Activated B cell treated with CpG ODN at 0.5 μM for 24 hours (primary cell): ENCODE measurements at regions not wholly inside any gene's neighbourhood (a gene's known extent, or its start where the extent isn't known, plus 50 kb on each side); places are given as distances from the start of the nearest gene placed in this dataset.

Experiments used
- ATAC-seq: fragments of 200-7000 bp; cut with Tn5 transposase; one replicate; pipeline ENCODE4 v1.10.0; 2021; ENCODE audit warnings: low read depth, mild to moderate bottlenecking, moderate library complexity
- CTCF ChIA-PET: fragments of 350-600 bp; sonication (Branson Sonifier 250); formaldehyde crosslinking; loops from one replicate; lab custom pipeline; 2021; ENCODE audit warnings: antibody characterized with exemption; lab: Charles Lee
- POLR2A ChIA-PET: fragments of 350-600 bp; sonication (Branson Sonifier 250); formaldehyde crosslinking; loops from one replicate; lab custom pipeline; 2021; ENCODE audit warnings: antibody characterized with exemption; lab: Charles Lee
- DNase-seq: peaks from one replicate; pipeline ENCODE4 v3.0.0; 2022
- H3K27ac Mint-ChIP-seq: one replicate; pipeline ENCODE4 v1.8.0; 2020; ENCODE audit warnings: mixed read lengths
- H3K27me3 Mint-ChIP-seq: one replicate; pipeline ENCODE4 v1.8.0; 2021; ENCODE audit warnings: mixed read lengths
- H3K36me3 Mint-ChIP-seq: one replicate; pipeline ENCODE4 v1.8.0; 2021; ENCODE audit warnings: low read depth, mixed read lengths
- H3K4me1 Mint-ChIP-seq: one replicate; pipeline ENCODE4 v1.8.0; 2021; ENCODE audit warnings: mixed read lengths
- H3K4me3 Mint-ChIP-seq: one replicate; pipeline ENCODE4 v1.8.0; 2020; ENCODE audit warnings: mild to moderate bottlenecking, mixed read lengths
- H3K9me3 Mint-ChIP-seq: one replicate; pipeline ENCODE4 v1.8.0; 2020; ENCODE audit warnings: mixed read lengths
- intact Hi-C: fragments of 100-400 bp; cut with micrococcal nuclease; formaldehyde crosslinking; loops from one replicate; pipeline ENCODE4 v1.15.1; 2024
- TF ChIP-seq, protein P1 (sequence below): fragments of 200-600 bp; IDR thresholded peaks from one replicate; pipeline ENCODE4 v1.8.0; 2022; ENCODE audit warnings: antibody characterized with exemption, mild to moderate bottlenecking

DNA sequence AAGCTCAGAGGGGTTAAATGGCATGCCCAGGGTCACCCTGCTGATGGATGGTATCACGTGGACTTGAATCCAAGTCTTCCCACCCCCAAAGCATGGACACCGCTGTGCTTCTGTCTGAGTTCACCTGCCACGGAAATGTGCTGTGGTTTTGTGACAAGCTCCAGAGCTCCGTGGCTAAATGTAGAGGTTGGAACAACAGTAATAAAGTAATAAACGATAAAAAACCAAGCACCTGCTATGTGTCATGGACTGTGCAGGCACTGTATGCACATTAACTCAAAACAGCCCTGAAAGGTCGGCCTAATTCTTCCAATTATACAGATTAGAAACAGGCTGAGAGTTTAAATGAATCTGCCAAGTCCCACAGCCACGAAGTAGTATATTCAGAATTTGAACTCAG is 182.1 kb upstream of the NAV2 start:
- H3K4me3 Mint-ChIP-seq = no peak overlapping the region
- POLR2A ChIA-PET = no interaction called here
- DNase-seq (no peak), ATAC-seq (no peak)
- H3K27me3 Mint-ChIP-seq = peaks cover 6% of the 10 kb centered on the region
- CTCF ChIA-PET = no interaction called here
- TF ChIP-seq, protein P1, sequence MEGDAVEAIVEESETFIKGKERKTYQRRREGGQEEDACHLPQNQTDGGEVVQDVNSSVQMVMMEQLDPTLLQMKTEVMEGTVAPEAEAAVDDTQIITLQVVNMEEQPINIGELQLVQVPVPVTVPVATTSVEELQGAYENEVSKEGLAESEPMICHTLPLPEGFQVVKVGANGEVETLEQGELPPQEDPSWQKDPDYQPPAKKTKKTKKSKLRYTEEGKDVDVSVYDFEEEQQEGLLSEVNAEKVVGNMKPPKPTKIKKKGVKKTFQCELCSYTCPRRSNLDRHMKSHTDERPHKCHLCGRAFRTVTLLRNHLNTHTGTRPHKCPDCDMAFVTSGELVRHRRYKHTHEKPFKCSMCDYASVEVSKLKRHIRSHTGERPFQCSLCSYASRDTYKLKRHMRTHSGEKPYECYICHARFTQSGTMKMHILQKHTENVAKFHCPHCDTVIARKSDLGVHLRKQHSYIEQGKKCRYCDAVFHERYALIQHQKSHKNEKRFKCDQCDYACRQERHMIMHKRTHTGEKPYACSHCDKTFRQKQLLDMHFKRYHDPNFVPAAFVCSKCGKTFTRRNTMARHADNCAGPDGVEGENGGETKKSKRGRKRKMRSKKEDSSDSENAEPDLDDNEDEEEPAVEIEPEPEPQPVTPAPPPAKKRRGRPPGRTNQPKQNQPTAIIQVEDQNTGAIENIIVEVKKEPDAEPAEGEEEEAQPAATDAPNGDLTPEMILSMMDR = no peak
- H3K36me3 Mint-ChIP-seq = no peaks in the 10 kb centered on the region
- H3K27ac Mint-ChIP-seq = no peak overlapping the region
- intact Hi-C loops = no loop called here
- no peaks in the 10 kb centered on the region for H3K4me1 Mint-ChIP-seq
- H3K9me3 Mint-ChIP-seq = no peaks in the 10 kb centered on the region

DNA sequence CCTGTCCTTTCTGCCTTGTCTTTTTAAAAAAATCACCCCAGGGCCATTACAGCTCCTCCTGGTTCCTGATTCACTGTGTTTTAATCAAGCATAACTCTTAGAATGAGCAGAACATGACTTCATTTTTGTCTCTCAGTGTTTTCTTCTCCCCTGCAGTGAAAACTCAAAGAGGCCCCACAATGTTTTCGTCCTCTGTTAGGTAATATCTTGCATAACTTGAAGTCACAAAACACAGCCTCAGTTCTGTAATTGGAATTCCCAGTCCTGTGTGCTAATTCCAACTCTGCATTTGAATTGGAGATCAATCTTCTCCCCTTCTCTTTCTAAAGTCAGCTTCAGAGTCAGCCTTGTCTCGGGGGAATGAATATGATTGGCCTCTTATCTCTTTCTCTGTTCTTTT is 186.5 kb upstream of the NAV2 start:
- no peak for DNase-seq
- CTCF ChIA-PET = no interaction called here

DNA sequence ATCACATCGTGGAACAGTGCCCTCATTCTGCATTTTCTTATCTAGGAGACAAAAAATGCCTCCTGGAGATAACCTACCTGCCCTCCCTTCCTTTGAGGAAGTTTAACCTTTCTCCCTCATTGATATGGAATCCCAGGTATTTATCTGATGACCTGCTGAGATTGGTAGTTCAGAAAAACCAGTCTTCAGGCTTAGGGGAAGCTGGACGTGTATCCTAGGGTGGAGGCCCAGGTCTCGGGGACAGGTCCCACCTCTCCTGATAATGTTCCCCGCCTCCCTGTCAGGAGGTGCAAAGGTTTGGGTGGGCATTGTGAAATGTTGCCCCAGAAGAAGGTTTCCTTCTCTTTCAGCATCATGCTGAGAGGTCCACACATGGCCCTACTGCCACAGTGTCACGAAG is 186.9 kb upstream of the NAV2 start:
- no peak for ATAC-seq
- DNase-seq = no peak
- intact Hi-C loops = no loop called here
- H3K4me3 Mint-ChIP-seq = no peak overlapping the region
- POLR2A ChIA-PET = interaction anchor here (0.7 kb wide), 1 partner anchor 252 kb away, joined by 3 read pairs; no protein-coding TSS in a partner anchor
- H3K27ac Mint-ChIP-seq = no peak overlapping the region
- TF ChIP-seq, protein P1 = no peak
- CTCF ChIA-PET = no interaction called here
- peaks cover 6% of the 10 kb centered on the region for H3K27me3 Mint-ChIP-seq
- H3K36me3 Mint-ChIP-seq = no peaks in the 10 kb centered on the region
- no peaks in the 10 kb centered on the region for H3K4me1 Mint-ChIP-seq
- no peaks in the 10 kb centered on the region for H3K9me3 Mint-ChIP-seq

More for the DNA sequence above, 186.5 kb upstream of the NAV2 start:
- no peaks in the 10 kb centered on the region for H3K4me1 Mint-ChIP-seq
- POLR2A ChIA-PET = interaction anchor here (0.7 kb wide), 1 partner anchor 252 kb away, joined by 3 read pairs; no protein-coding TSS in a partner anchor
- H3K9me3 Mint-ChIP-seq = no peaks in the 10 kb centered on the region
- intact Hi-C loops = no loop called here
- H3K36me3 Mint-ChIP-seq = no peaks in the 10 kb centered on the region
- TF ChIP-seq, protein P1 = no peak
- peaks cover 6% of the 10 kb centered on the region for H3K27me3 Mint-ChIP-seq
- H3K4me3 Mint-ChIP-seq = no peak overlapping the region
- no peak overlapping the region for H3K27ac Mint-ChIP-seq
- no peak for ATAC-seq

DNA sequence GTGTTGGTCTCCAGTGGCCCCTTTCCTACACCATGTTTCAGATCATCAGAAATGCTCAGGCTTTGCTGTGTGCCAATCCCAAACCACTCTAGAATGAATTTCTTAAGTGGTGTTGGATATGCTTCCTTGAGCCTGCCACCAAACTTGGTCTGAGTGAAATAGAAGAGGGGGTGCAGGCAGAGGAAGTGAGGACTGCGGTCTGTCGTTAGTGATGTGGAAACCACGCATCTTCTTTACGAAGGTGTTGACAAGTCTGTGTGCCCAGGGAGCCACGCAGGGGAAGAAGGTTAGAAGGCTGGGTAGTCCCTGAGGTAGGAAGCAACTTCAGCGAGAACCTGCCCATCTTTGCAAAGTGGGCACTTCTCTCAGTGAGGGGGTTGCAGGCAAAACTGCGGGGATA is 187.4 kb upstream of the NAV2 start:
- H3K27ac Mint-ChIP-seq = no peak overlapping the region
- CTCF ChIA-PET = no interaction called here
- POLR2A ChIA-PET = no interaction called here
- intact Hi-C loops = no loop called here
- no peak for DNase-seq
- no peaks in the 10 kb centered on the region for H3K4me1 Mint-ChIP-seq
- no peak overlapping the region for H3K4me3 Mint-ChIP-seq
- H3K27me3 Mint-ChIP-seq = peaks cover 6% of the 10 kb centered on the region
- TF ChIP-seq, protein P1 = no peak
- H3K36me3 Mint-ChIP-seq = no peaks in the 10 kb centered on the region
- ATAC-seq = no peak
- no peaks in the 10 kb centered on the region for H3K9me3 Mint-ChIP-seq

DNA sequence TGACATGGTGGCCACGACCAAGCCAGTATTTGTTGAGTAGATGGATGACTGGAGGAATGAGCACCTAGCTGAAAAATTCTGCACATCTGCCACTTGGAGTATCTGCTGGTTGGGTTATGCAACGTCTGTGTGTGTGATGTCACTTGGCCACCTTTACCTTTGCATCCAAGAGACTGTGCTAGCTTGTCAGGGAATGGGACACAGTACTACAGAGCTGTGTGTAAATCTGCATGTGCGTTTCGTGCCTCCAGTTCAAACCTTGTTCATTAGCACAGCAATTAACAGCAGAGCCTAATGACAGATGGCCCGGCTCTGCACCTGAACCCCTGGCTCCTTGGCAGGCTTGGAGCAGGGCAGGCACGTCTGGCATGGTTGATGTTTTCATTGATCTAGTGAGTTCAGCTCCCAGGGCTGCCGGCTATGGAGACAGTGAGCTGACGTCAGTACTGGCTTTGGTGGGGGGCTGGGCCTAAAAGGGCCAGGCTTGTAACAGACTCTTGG is 188.4 kb upstream of the NAV2 start:
- no peaks in the 10 kb centered on the region for H3K36me3 Mint-ChIP-seq
- H3K27ac Mint-ChIP-seq = no peak overlapping the region
- ATAC-seq (no peak), DNase-seq (no peak)
- ChIA-PET POLR2A (no interaction called here), CTCF (interaction anchor here (0.8 kb wide), 1 partner anchor 28 kb away, joined by 3 read pairs; no protein-coding TSS in a partner anchor)
- H3K4me3 Mint-ChIP-seq = no peak overlapping the region
- TF ChIP-seq, protein P1 = no peak
- peaks cover 6% of the 10 kb centered on the region for H3K27me3 Mint-ChIP-seq
- intact Hi-C loops = no loop called here
- H3K9me3 Mint-ChIP-seq = no peaks in the 10 kb centered on the region
- no peaks in the 10 kb centered on the region for H3K4me1 Mint-ChIP-seq
